GM12891 (cell line): ENCODE measurements at regions not wholly inside any gene's neighbourhood (a gene's known extent, or its start where the extent isn't known, plus 50 kb on each side); places are given as distances from the start of the nearest gene placed in this dataset.

ENCODE experiments used
- POLR2A ChIP-seq: IDR thresholded peaks from 2 replicates; pipeline ENCODE4 v1.6.1; 2011; ENCODE audit warnings: low read depth, low read length, control low read depth
- TAF1 ChIP-seq: IDR thresholded peaks from 2 replicates; pipeline ENCODE4 v1.6.1; 2011; ENCODE audit warnings: low read depth, low read length, control low read depth

DNA sequence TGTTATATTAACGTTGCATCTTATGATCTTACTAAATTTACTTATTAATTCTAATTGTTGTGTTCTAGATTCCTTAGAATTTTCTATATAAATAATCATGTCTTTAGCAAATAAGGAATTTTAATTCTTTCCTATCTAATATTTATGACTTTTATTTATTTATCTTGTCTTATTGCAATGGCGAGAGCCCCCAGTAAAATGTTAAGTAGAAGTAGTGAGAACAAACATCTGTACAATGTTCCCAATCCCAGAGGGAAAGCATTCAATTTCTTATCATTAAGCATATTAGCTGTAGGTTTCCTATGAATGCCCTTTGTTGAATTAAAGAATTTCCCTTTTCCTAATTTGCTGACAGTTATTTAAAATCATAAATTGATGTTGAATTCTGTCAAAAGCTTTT lies 203.7 kb upstream of the OTX2 start:
- no peak for TF ChIP-seq POLR2A
- no peak for TF ChIP-seq TAF1
